GM12864 (cell line): ENCODE measurements at regions not wholly inside any gene's neighbourhood (a gene's known extent, or its start where the extent isn't known, plus 50 kb on each side); places are given as distances from the start of the nearest gene placed in this dataset.

Experiments
- DNase-seq: peaks from one replicate; pipeline ENCODE4 v3.0.0-alpha.2; 2011; ENCODE audit warnings: low read depth
- H3K4me3 ChIP-seq: 2 replicates; pipeline ENCODE4 v1.5.1; 2011; ENCODE audit warnings: mild to moderate bottlenecking, low read depth, low read length, control low read depth
- CTCF ChIP-seq: IDR thresholded peaks from 2 replicates; pipeline ENCODE4 v1.5.1; 2011; ENCODE audit warnings: low read depth, mild to moderate bottlenecking, moderate library complexity, low read length, control low read depth, inconsistent platforms; ENCODE audit errors: missing control alignments

DNA sequence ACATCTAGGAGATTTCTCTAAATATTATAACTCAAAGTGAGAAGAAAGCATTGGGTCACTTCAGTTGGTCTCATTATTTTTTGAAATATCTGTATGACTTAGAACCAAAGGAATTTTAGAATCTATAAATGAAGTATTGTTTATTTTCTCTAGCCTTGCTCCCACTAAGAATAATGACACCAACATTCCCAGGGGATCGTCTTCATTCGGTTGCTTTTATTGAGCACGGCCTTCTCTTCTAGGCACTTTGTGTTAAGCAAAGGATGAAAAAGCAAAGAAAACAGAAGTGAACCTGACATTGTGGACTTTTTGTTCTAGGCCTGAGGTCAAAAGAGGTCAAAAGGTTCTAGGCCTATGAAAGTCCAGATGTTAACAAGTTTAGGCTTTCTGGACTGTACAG lies 231.9 kb downstream of the GALR1 start:
- no peak overlapping the region for H3K4me3 ChIP-seq
- TF ChIP-seq CTCF = no peak
- no peak for DNase-seq

- no peak overlapping the region for H3K4me3 ChIP-seq
- TF ChIP-seq CTCF = no peak
- DNase-seq = no peak
Observed at GRCh38 chr18:77482190-77483085, 232.8 kb downstream of the GALR1 start.

GRCh38 chr18:77486985-77487384 lies 237.3 kb downstream of the GALR1 start:
- H3K4me3 ChIP-seq = no peak overlapping the region
- no peak for DNase-seq
- no peak for TF ChIP-seq CTCF

GRCh38 chr18:77487951-77488740 lies 238.5 kb downstream of the GALR1 start:
- peak; percentile 72 for DNase-seq
- no peak for TF ChIP-seq CTCF
- H3K4me3 ChIP-seq = no peak overlapping the region

GRCh38 chr18:77495079-77495478 lies 245.4 kb downstream of the GALR1 start:
- no peak for TF ChIP-seq CTCF
- H3K4me3 ChIP-seq = no peak overlapping the region
- DNase-seq = no peak

DNA sequence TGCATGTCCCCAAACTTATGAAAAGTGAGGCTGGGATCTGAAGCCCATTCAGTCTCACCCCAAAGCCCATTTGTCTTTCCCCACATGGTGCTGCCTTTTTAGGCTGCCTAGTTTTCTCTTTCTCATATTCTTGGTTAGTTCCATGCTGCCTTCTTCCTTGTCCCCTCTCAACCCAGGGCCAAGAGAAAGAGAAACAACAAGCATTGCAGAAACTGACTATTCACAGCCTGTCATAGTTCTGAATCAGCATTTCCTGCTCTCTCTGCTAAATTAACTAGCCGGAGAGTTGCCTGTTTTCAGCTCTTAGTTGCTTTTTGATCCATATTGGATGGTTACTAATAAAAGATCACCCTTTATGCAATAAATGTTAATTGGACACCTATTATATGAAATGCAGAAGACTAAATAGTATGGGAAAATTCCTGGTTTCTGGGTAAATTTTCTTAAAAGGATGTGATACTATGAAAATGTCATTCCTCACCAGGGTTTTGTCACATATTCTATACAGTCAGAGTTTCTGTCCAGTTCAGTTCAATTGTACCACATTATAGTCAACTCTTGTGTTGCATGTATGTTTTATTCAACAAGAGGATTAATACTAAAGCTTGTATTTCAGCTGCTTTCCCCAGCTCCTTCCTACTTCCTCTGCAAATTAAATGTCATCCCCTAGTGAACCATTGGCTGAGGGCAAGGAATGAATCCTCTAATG lies 246.5 kb downstream of the GALR1 start:
- peak; percentile 41 for DNase-seq
- TF ChIP-seq CTCF = no peak

More for the DNA sequence above, 246.5 kb downstream of the GALR1 start:
- no peak overlapping the region for H3K4me3 ChIP-seq
